HEK293T (cell line): ENCODE measurements at regions not wholly inside any gene's neighbourhood (a gene's known extent, or its start where the extent isn't known, plus 50 kb on each side); places are given as distances from the start of the nearest gene placed in this dataset.

Source experiments
- CTCF ChIA-PET: fragments of 350-600 bp; formaldehyde crosslinking; extraction: SDS; loops from one replicate; lab custom pipeline; 2021; ENCODE audit warnings: antibody characterized with exemption, inconsistent platforms; lab: Yijun Ruan, JAX
- POLR2A ChIA-PET: fragments of 350-600 bp; formaldehyde crosslinking; extraction: SDS; loops from one replicate; lab custom pipeline; 2020; ENCODE audit warnings: antibody characterized with exemption, inconsistent platforms; lab: Yijun Ruan, JAX
- DNase-seq: peaks from one replicate; pipeline ENCODE4 v3.0.0; 2012; ENCODE audit warnings: mixed read lengths; ENCODE audit errors: extremely low spot score
- ARNT ChIP-seq: fragments of 450-650 bp; IDR thresholded peaks from 2 replicates; pipeline ENCODE4 v1.6.1; 2017; ENCODE audit warnings: mild to moderate bottlenecking
- BHLHE40 ChIP-seq: fragments of 450-650 bp; IDR thresholded peaks from 2 replicates; pipeline ENCODE4 v1.6.1; 2016; ENCODE audit warnings: mild to moderate bottlenecking, moderate library complexity, borderline replicate concordance
- CTBP1 ChIP-seq: fragments of 450-650 bp; IDR thresholded peaks from 2 replicates; pipeline ENCODE4 v1.6.1; 2016; ENCODE audit warnings: borderline replicate concordance
- ELF4 ChIP-seq: fragments of 450-650 bp; IDR thresholded peaks from 2 replicates; pipeline ENCODE4 v1.6.1; 2017; ENCODE audit warnings: antibody characterized with exemption
- FOXA1 ChIP-seq: fragments of 450-650 bp; IDR thresholded peaks from 2 replicates; pipeline ENCODE4 v1.6.1; 2016; ENCODE audit warnings: mild to moderate bottlenecking
- FOXK2 ChIP-seq: fragments of 450-650 bp; IDR thresholded peaks from 2 replicates; pipeline ENCODE4 v1.6.1; 2016; ENCODE audit warnings: mild to moderate bottlenecking
- FOXM1 ChIP-seq: fragments of 450-650 bp; IDR thresholded peaks from 2 replicates; pipeline ENCODE4 v1.6.1; 2017; ENCODE audit warnings: mild to moderate bottlenecking, borderline replicate concordance
- HDGF ChIP-seq: fragments of 450-650 bp; IDR thresholded peaks from 2 replicates; pipeline ENCODE4 v1.6.1; 2017; ENCODE audit warnings: antibody characterized with exemption, borderline replicate concordance
- L3MBTL2 ChIP-seq: fragments of 450-650 bp; conservative IDR thresholded peaks from 2 replicates; pipeline ENCODE4 v1.6.1; 2016; ENCODE audit warnings: mild to moderate bottlenecking
- LEF1 ChIP-seq: fragments of 450-650 bp; IDR thresholded peaks from 2 replicates; pipeline ENCODE4 v1.6.1; 2017; ENCODE audit warnings: mild to moderate bottlenecking, borderline replicate concordance
- NFRKB ChIP-seq: fragments of 450-650 bp; IDR thresholded peaks from 2 replicates; pipeline ENCODE4 v1.6.1; 2016; ENCODE audit warnings: mild to moderate bottlenecking, moderate library complexity
- SP1 ChIP-seq: fragments of 450-650 bp; IDR thresholded peaks from 2 replicates; pipeline ENCODE4 v1.6.1; 2017
- SUZ12 ChIP-seq: fragments of 450-650 bp; IDR thresholded peaks from 2 replicates; pipeline ENCODE4 v1.6.1; 2016; ENCODE audit warnings: mild to moderate bottlenecking
- TARDBP ChIP-seq: fragments of 450-650 bp; IDR thresholded peaks from 2 replicates; pipeline ENCODE4 v1.6.1; 2016
- ZNF384 ChIP-seq: fragments of 450-650 bp; IDR thresholded peaks from 2 replicates; pipeline ENCODE4 v1.6.1; 2016
- TF ChIP-seq, protein P1 (sequence below): fragments of 450-650 bp; IDR thresholded peaks from 2 replicates; pipeline ENCODE4 v1.6.1; 2016

DNA sequence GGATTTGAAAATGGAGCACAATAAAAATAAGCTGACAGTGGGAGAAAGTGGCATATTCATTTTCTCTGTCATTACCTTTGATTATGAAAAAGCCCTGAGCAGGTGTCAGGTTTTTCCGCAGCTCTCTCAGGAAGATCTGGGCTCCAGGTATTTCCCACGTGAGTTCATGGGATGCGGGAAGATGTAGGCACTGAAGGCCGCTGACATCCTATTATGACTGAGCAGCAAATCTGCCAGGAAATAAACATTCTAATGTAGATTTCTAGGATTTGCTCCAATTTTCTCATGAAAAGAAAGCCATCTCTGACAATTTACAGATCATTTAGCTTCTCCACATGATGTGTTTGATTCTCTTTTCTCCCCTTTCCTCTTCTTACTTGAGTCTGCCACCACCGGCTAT lies 160.7 kb downstream of the KIT start:
- ChIA-PET POLR2A (no interaction called here), CTCF (no interaction called here)
- TF ChIP-seq SP1 = no peak
- no peak for TF ChIP-seq FOXK2
- TF ChIP-seq TARDBP = no peak
- no peak for TF ChIP-seq FOXM1
- TF ChIP-seq ELF4 = no peak
- TF ChIP-seq FOXA1 = no peak
- TF ChIP-seq LEF1 = no peak
- DNase-seq = no peak

DNA sequence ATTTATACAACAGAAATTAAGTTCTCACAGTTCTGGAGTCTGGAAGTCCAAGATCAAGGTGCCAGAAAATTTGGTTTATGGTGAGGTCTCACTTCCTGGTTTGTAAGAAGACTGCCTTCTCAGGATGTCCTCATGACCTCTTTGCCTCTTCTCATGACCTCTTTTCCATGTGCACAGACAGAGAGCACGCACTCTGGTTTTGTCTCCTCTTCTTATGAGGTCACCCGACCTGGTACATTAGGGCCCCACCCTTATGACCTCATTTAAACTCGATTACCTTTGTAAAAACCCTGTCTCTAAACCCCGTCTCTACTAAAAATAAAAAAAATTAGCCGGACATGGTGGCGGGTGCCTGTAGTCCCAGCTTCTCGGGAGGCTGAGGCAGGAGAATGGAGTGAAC lies 155.9 kb downstream of the KIT start:
- ChIA-PET CTCF (no interaction called here), POLR2A (no interaction called here)
- TF ChIP-seq FOXK2 (no peak), CTBP1 (no peak), NFRKB (no peak), L3MBTL2 (no peak), HDGF (no peak), ZNF384 (no peak), ARNT (no peak), LEF1 (no peak), FOXM1 (no peak), ELF4 (no peak), SUZ12 (no peak), SP1 (no peak), BHLHE40 (no peak), FOXA1 (no peak), TARDBP (no peak)
- TF ChIP-seq, protein P1, sequence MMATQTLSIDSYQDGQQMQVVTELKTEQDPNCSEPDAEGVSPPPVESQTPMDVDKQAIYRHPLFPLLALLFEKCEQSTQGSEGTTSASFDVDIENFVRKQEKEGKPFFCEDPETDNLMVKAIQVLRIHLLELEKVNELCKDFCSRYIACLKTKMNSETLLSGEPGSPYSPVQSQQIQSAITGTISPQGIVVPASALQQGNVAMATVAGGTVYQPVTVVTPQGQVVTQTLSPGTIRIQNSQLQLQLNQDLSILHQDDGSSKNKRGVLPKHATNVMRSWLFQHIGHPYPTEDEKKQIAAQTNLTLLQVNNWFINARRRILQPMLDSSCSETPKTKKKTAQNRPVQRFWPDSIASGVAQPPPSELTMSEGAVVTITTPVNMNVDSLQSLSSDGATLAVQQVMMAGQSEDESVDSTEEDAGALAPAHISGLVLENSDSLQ = no peak
- DNase-seq = no peak

DNA sequence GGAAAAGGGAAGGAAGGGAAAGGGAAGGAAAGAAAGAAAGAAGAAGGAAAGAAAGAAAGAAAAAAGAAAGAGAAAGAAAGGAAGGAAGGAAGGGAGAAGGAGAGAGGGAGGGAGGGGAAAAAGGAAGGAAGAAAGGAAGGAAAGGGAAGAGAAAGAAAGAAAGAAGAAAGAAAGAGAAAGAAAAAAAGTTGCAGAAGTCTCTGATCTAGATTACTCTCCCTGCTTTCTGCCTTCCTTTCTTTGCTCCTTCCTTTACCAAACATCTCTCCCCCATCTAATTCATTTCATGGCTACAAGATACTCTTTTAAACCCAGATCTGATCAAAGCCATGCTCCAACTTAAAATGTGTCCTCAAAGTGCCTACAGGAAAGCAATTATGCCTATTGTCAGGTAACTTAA lies 148.6 kb downstream of the KIT start:
- ChIA-PET CTCF (no interaction called here), POLR2A (no interaction called here)
- TF ChIP-seq ARNT = no peak
- TF ChIP-seq HDGF = no peak
- no peak for TF ChIP-seq L3MBTL2
- no peak for TF ChIP-seq NFRKB
- TF ChIP-seq FOXK2 = no peak
- TF ChIP-seq, protein P1 = no peak
- TF ChIP-seq BHLHE40 = no peak
- no peak for TF ChIP-seq CTBP1
- TF ChIP-seq SP1 = no peak
- TF ChIP-seq FOXM1 = no peak
- TF ChIP-seq FOXA1 = no peak
- no peak for TF ChIP-seq SUZ12
- no peak for TF ChIP-seq ELF4

DNA sequence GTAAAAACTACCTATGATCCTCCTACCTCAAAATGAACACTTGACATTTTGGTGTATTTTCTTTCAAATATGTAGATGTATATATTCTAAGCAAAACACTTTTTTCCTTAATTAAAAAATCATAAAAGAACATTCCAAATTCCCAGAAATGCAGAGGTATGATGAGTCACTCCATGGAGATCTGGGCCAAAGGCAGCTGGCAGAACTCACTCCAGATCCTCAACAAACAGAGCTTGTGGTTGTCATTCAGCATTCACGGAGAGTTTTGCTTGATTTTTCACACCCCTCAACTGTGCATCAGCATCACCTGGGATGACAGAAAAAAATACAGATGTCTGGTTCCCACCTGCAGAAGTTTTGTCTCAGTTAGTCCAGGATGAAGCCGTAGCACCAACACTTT lies 144.6 kb downstream of the KIT start:
- no peak for TF ChIP-seq ELF4
- no peak for TF ChIP-seq SP1
- TF ChIP-seq ARNT = no peak
- no peak for TF ChIP-seq FOXK2
- no peak for TF ChIP-seq HDGF
- TF ChIP-seq CTBP1 = no peak
- no peak for TF ChIP-seq ZNF384
- no peak for TF ChIP-seq NFRKB
- no peak for TF ChIP-seq LEF1
- no peak for TF ChIP-seq FOXM1
- TF ChIP-seq, protein P1 = no peak
- TF ChIP-seq L3MBTL2 = no peak
- no peak for TF ChIP-seq TARDBP
- no peak for TF ChIP-seq FOXA1
- TF ChIP-seq SUZ12 = no peak
- no peak for DNase-seq
- ChIA-PET CTCF (no interaction called here), POLR2A (no interaction called here)

More for the DNA sequence above, 148.6 kb downstream of the KIT start:
- no peak for DNase-seq

DNA sequence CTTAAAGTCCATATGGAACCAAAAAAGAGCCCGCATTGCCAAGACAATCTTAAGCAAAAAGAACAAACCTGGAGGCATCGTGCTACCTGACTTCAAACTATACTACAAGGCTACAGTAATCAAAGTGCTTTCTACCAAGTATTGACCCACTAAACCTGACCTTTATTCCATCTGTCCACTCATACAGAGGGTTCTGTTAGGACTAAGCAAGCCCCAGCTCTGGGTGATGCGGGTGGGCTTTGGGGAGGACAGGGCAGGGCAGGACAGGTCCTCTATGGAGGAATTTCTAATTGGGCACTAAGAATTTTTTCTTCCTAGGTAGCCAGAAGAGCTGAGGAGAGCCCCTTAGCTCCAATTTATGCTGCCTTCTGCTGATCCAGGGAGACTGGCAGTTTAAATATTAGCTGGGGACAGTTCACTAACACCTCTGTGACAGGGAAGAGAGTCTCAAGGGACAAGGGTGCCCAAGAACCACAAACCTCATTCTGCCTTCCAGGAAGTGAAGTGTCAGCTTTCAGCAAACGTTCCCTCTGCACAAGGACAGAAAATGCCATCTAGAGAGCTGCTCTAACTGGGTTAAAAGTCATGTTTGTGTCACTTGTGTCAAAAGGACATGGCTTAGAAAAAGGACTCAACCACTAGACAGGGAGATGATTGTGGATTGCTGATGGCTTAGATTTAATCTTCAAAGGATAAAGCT lies 143.2 kb downstream of the KIT start:
- ChIA-PET POLR2A (no interaction called here), CTCF (no interaction called here)
- no peak for TF ChIP-seq FOXK2
- TF ChIP-seq HDGF = no peak
- no peak for TF ChIP-seq TARDBP
- TF ChIP-seq, protein P1 = no peak
- no peak for TF ChIP-seq ZNF384
- no peak for TF ChIP-seq LEF1
- no peak for TF ChIP-seq ARNT
- TF ChIP-seq FOXM1 = no peak
- TF ChIP-seq L3MBTL2 = no peak
- TF ChIP-seq NFRKB = no peak
- TF ChIP-seq SUZ12 = no peak
- TF ChIP-seq ELF4 = no peak
- no peak for TF ChIP-seq FOXA1
- no peak for DNase-seq

DNA sequence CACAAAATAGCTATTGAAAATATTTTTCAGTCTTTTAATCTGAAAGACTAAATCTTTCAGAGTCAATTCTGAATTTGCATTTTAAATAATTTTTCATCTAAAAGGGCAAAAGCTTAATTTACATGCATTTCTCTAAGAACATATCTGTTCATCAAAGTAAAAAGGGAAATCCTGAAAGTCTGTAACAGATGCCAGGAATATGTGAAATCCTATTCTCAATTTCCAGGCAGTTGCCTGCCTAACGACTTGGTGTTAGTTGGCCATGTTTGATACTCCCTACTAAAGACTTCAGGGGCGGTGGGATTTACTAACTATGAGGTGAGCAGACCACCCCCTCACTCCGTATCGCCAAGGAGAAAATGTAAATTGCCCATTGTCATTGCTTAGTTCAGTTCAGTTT lies 136.8 kb downstream of the KIT start:
- ChIA-PET CTCF (no interaction called here), POLR2A (no interaction called here)
- DNase-seq = no peak
- TF ChIP-seq CTBP1 (no peak), LEF1 (no peak), FOXM1 (no peak), SP1 (no peak), ARNT (no peak), ZNF384 (no peak), BHLHE40 (no peak), L3MBTL2 (no peak)
- TF ChIP-seq, protein P1 = no peak
